Karpas-422 (cell line): ENCODE measurements at regions not wholly inside any gene's neighbourhood (a gene's known extent, or its start where the extent isn't known, plus 50 kb on each side); places are given as distances from the start of the nearest gene placed in this dataset.

Experiments
- DNase-seq: peaks from one replicate; pipeline ENCODE4 v3.0.0-alpha.2; 2015
- H2AFZ ChIP-seq: fragments of 200-600 bp; sonication (generic); 2 replicates; pipeline ENCODE4 v1.6.1; 2014; ENCODE audit warnings: antibody characterized with exemption, low read length, mixed read lengths
- H3K27ac ChIP-seq: fragments of 200-600 bp; sonication (generic); 2 replicates; pipeline ENCODE4 v1.5.1; 2014; ENCODE audit warnings: mild to moderate bottlenecking, low read length, moderate library complexity
- H3K27me3 ChIP-seq: fragments of 200-600 bp; sonication (generic); 2 replicates; pipeline ENCODE4 v1.6.1; 2014; ENCODE audit warnings: low read length, mixed read lengths
- H3K36me3 ChIP-seq: fragments of 200-600 bp; sonication (generic); 2 replicates; pipeline ENCODE4 v1.6.1; 2014; ENCODE audit warnings: low read length, mixed read lengths; ENCODE audit not compliant: insufficient read depth
- H3K4me1 ChIP-seq: fragments of 200-600 bp; sonication (generic); 2 replicates; pipeline ENCODE4 v1.6.1; 2014; ENCODE audit warnings: mild to moderate bottlenecking, low read length, mixed read lengths
- H3K4me2 ChIP-seq: fragments of 200-600 bp; sonication (generic); 2 replicates; pipeline ENCODE4 v1.6.1; 2014; ENCODE audit warnings: low read length, low read depth, mild to moderate bottlenecking; ENCODE audit not compliant: poor library complexity, severe bottlenecking
- H3K4me3 ChIP-seq: fragments of 200-600 bp; sonication (generic); 2 replicates; pipeline ENCODE4 v1.5.1; 2014; ENCODE audit warnings: mild to moderate bottlenecking, antibody characterized with exemption, low read length, mixed read lengths
- H3K79me2 ChIP-seq: fragments of 200-600 bp; sonication (generic); 2 replicates; pipeline ENCODE4 v1.6.1; 2014; ENCODE audit warnings: mild to moderate bottlenecking, low read length, mixed read lengths
- H3K9ac ChIP-seq: fragments of 200-600 bp; sonication (generic); 2 replicates; pipeline ENCODE4 v1.6.0; 2014; ENCODE audit warnings: low read length
- H3K9me2 ChIP-seq: fragments of 200-600 bp; sonication (generic), shearing (Covaris generic); replicated peaks from 2 replicates; pipeline ENCODE4 v1.6.0; 2014; ENCODE audit warnings: mild to moderate bottlenecking, low read length, moderate library complexity; ENCODE audit not compliant: insufficient read depth
- H3K9me3 ChIP-seq: fragments of 300-700, 200-600 bp; sonication (generic); 2 replicates; pipeline ENCODE4 v1.6.1; 2014; ENCODE audit warnings: low read length, mixed read lengths
- H4K20me1 ChIP-seq: fragments of 200-600 bp; sonication (generic); 2 replicates; pipeline ENCODE4 v1.6.1; 2014; ENCODE audit warnings: mild to moderate bottlenecking, antibody characterized with exemption, low read length, low read depth; ENCODE audit not compliant: insufficient read depth

DNA sequence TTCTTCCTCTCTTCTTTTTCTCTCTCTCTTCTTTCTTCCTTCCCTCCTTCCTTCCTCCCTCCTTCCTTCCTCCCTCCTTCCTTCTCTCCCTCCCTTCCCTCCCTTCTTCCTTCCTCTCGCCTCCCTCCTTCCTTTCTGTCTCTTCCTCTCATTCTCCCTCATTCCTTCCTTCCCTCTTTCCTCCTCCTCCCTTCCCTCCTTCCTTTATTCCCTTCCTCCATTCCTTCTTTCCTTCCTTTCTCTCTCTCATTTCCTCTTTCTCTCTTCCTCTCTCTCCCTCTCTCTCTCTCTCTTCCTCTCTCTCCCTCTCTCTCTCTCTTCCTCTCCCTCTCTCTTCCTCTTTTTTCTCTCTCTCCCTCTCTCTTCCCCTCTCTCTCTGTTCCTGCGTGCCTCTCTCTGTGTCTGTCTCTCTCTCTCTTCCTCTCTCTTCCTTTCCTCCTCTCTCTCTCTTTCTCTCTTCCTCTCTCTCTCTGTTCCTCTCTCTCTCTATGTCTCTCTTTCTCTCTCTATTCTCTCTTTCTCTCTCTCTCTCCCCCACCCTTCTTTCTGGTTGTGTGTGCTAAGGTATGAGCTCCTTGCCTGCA is 80.1 kb upstream of the PFKP start:
- Histone ChIP-seq H3K4me3 (no peak overlapping the region), H3K4me1 (peaks cover 14% of the 10 kb centered on the region)

DNA sequence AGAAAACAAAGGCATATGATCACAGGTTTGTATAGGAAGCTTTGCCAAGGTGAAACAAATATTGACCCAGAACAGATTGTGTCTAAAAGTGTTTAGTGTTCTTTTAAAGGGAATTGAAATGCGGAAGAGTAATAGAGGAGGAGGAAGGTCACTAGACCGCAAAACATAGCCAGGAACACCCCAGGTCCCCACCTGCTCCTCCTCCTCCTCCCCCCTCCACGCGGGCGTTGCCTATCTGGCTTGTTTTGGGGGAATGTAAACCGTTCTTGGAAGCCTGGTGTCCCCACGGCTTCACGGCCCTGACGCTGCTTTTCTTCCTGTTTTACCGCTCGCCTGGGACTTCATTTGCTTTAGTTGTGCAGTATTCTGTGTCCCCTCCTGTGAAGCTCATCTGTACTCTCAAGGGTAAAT is 81.0 kb upstream of the PFKP start:
- no peaks in the 10 kb centered on the region for H3K9me2 ChIP-seq
- peaks cover 4% of the 10 kb centered on the region; the same call in 1 of the 2 replicates for H3K27me3 ChIP-seq
- peak overlapping the region; percentile 47 for H3K4me3 ChIP-seq
- peaks cover 14% of the 10 kb centered on the region for H3K4me1 ChIP-seq
- peak overlapping the region; percentile 35 for H2AFZ ChIP-seq
- H4K20me1 ChIP-seq: no peaks in the 10 kb centered on the region
- H3K9me3 ChIP-seq: no peaks in the 10 kb centered on the region
- no peaks in the 10 kb centered on the region for H3K79me2 ChIP-seq
- H3K9ac ChIP-seq: peak overlapping the region; percentile 45
- H3K4me2 ChIP-seq: peak overlapping the region; percentile 64
- DNase-seq: peak; percentile 53
- H3K36me3 ChIP-seq: no peaks in the 10 kb centered on the region
- no peak overlapping the region for H3K27ac ChIP-seq

More for the DNA sequence above, 80.1 kb upstream of the PFKP start:
- DNase-seq: no peak
- Histone ChIP-seq H3K27me3 (peaks cover 4% of the 10 kb centered on the region; the same call in 1 of the 2 replicates), H2AFZ (no peak overlapping the region), H3K9ac (no peak overlapping the region), H3K4me2 (no peak overlapping the region), H3K9me2 (no peaks in the 10 kb centered on the region), H3K36me3 (no peaks in the 10 kb centered on the region), H3K79me2 (no peaks in the 10 kb centered on the region), H3K9me3 (no peaks in the 10 kb centered on the region), H4K20me1 (no peaks in the 10 kb centered on the region), H3K27ac (no peak overlapping the region)

DNA sequence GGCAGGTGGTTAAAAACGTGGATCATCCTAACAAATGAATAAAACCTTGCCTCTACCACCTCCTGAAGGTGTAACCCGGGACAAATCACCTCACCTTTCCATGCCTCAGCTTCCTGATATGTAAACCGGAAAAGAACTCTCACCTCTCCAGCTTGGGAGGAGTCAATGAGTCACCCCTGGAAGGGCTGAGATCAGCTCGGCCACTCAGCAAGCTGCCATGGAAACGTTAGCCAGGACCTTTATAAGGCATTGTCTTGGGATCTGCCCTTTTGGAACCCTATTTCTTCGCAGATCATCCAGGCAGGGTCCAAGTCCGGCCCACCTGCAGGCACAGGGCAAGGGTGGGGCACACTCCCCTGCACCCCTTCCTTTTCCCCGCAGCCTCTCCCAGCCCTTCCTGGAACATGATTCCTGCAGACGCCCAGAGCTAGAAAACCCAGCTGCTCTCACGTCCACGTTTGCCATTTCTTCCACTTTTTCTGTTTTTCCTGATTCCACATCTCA is 81.6 kb upstream of the PFKP start:
- Histone ChIP-seq H4K20me1 (no peaks in the 10 kb centered on the region), H3K4me2 (peak overlapping the region; percentile 64), H3K79me2 (no peaks in the 10 kb centered on the region), H3K27me3 (peaks cover 4% of the 10 kb centered on the region; the same call in 1 of the 2 replicates), H3K4me1 (peaks cover 14% of the 10 kb centered on the region), H3K9ac (no peak overlapping the region), H3K36me3 (no peaks in the 10 kb centered on the region), H3K4me3 (peak overlapping the region; percentile 47; the same call in 1 of the 2 replicates), H3K9me3 (no peaks in the 10 kb centered on the region), H3K27ac (no peak overlapping the region), H2AFZ (peak overlapping the region; percentile 35), H3K9me2 (no peaks in the 10 kb centered on the region)
- DNase-seq: no peak

DNA sequence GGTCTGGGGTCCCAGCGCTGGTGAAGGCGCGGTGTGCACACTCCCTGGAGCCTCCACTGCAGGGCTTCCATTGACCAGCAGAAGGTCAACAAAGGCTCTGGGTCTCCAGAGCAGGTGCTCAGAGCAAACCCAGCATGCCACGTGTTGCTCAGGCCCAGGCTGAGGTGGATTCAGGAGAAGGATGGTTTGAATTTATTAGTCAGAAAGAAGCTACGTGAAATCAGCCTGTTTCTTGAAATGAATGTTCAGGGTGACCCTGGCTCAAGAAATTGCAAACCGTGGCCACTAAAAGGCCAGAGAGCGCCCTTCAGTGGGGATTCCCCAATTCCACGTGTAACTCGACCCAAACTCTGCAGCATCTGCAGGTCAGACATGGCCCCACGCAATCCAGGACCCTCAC is 82.7 kb upstream of the PFKP start:
- Histone ChIP-seq H3K27me3 (peaks cover 4% of the 10 kb centered on the region; the same call in 1 of the 2 replicates), H3K9me3 (no peaks in the 10 kb centered on the region), H3K9me2 (no peaks in the 10 kb centered on the region), H4K20me1 (no peaks in the 10 kb centered on the region), H3K79me2 (no peaks in the 10 kb centered on the region), H2AFZ (no peak overlapping the region), H3K27ac (no peak overlapping the region), H3K36me3 (no peaks in the 10 kb centered on the region), H3K9ac (no peak overlapping the region), H3K4me1 (peaks cover 14% of the 10 kb centered on the region), H3K4me2 (no peak overlapping the region), H3K4me3 (no peak overlapping the region)
- DNase-seq: no peak

DNA sequence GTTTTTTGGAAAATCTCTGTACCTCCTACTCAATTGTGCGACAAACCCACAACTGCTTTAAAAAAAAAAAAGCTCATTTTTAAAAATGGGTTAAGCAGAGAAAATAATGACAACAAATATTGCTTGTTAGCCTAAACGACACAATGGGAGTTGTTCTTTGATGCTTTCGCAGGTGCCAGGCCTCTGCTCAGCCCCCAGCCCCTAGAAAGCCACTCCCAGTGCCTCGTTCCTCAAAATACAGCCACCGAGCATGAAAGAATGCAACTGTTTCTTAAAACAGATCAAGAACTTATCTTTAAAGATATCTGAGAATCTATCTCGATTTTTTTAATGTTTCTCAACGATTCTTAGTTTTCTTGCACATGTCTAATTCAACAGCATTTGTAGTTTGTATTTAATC is 85.2 kb upstream of the PFKP start:
- Histone ChIP-seq H3K27me3 (no peaks in the 10 kb centered on the region), H3K9ac (no peak overlapping the region), H3K36me3 (no peaks in the 10 kb centered on the region), H3K9me3 (no peaks in the 10 kb centered on the region), H2AFZ (no peak overlapping the region), H3K4me1 (peaks cover 18% of the 10 kb centered on the region), H3K27ac (no peak overlapping the region), H3K79me2 (no peaks in the 10 kb centered on the region), H3K9me2 (no peaks in the 10 kb centered on the region), H3K4me3 (no peak overlapping the region), H3K4me2 (no peak overlapping the region), H4K20me1 (no peaks in the 10 kb centered on the region)
- DNase-seq: no peak

DNA sequence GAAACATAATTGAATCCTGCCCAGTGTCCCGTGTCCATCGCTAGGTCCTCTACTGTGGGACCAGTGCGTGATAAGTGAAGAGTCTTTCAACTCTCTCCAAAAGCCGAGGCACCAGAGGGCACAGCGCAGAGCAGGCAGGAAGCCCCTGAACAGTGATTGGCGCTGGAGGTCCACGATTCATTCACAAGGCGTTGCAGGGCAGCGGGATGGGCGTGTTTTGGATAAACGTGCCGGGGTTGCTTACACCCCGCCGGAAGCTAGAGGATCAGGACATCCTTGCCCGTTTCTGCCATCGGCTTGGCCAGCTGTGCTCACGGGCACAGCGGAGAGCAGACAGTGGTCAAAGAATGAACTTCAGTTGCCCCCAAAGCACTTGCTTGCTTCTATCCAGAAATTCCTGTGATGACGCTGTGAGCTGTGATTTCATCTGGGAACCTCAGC is 86.0 kb upstream of the PFKP start:
- Histone ChIP-seq H3K9me2 (no peaks in the 10 kb centered on the region), H3K4me1 (peaks cover 11% of the 10 kb centered on the region), H3K27ac (no peak overlapping the region), H3K9me3 (no peaks in the 10 kb centered on the region), H2AFZ (no peak overlapping the region), H3K79me2 (no peaks in the 10 kb centered on the region), H4K20me1 (no peaks in the 10 kb centered on the region), H3K4me3 (no peak overlapping the region), H3K9ac (no peak overlapping the region), H3K36me3 (no peaks in the 10 kb centered on the region), H3K4me2 (no peak overlapping the region), H3K27me3 (no peaks in the 10 kb centered on the region)
- no peak for DNase-seq

DNA sequence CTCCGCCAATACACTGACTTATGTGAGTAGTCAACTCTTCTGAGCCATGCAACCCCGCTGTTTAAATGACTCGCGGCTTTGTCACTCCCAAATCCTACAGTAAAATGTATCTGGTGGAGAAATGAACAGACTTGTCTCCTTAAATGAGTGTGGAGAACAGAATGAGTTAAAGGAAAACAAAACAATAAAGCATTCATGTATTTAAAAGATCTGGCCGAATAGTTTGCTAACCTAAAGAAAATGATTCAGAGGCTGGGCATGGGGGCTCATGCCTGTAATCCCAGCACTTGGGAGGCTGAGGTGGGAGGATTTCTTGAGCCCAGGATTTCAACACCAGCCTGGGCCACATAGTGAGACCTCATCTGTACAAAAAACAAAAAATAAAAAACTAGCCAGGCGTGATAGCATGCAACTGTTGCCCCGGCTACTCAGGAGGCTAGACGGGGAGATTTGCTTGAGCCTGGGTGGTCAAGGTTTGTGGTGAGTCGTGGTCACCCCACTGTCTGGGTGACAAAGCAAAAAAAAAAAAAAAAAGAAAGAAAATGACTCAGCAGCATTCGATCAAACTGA is 86.5 kb upstream of the PFKP start:
- Histone ChIP-seq H2AFZ (no peak overlapping the region), H3K27ac (no peak overlapping the region), H3K9ac (no peak overlapping the region), H3K36me3 (no peaks in the 10 kb centered on the region), H3K4me2 (no peak overlapping the region), H3K9me2 (no peaks in the 10 kb centered on the region), H3K4me1 (peaks cover 6% of the 10 kb centered on the region), H4K20me1 (no peaks in the 10 kb centered on the region), H3K79me2 (no peaks in the 10 kb centered on the region), H3K27me3 (no peaks in the 10 kb centered on the region), H3K9me3 (no peaks in the 10 kb centered on the region), H3K4me3 (no peak overlapping the region)
- no peak for DNase-seq

DNA sequence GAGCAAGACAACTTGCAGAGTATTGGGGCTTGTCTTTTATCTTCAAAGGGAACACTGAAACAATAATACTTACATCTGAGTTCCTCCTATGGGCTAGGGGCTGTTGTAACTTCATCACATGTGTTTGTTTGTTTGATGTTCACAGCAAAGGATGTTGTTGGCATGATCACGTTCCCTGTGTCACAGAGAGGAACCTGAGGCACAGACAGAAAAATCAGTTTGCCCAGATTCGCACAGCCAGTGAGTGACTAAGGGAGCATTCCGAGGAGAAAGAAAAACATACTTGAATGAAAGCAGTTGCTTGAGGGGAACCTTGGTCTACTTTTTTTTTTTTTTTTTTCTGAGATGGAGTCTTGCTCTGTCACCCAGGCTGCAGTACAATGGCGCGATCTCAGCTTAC is 87.2 kb upstream of the PFKP start:
- Histone ChIP-seq H3K27ac (no peak overlapping the region), H2AFZ (no peak overlapping the region)
- no peak for DNase-seq

More for the DNA sequence above, 87.2 kb upstream of the PFKP start:
- H3K4me2 ChIP-seq: no peak overlapping the region
- no peaks in the 10 kb centered on the region for H3K36me3 ChIP-seq
- H3K27me3 ChIP-seq: no peaks in the 10 kb centered on the region
- H3K9ac ChIP-seq: no peak overlapping the region
- peaks cover 4% of the 10 kb centered on the region; the same call in 1 of the 2 replicates for H3K4me1 ChIP-seq
- H4K20me1 ChIP-seq: no peaks in the 10 kb centered on the region
- H3K9me2 ChIP-seq: no peaks in the 10 kb centered on the region
- no peaks in the 10 kb centered on the region for H3K79me2 ChIP-seq
- no peaks in the 10 kb centered on the region for H3K9me3 ChIP-seq
- H3K4me3 ChIP-seq: no peak overlapping the region
